ENCODE measurements at regions not wholly inside any gene's neighbourhood (a gene's known extent, or its start where the extent isn't known, plus 50 kb on each side); places are given as distances from the start of the nearest gene placed in this dataset.

DNA sequence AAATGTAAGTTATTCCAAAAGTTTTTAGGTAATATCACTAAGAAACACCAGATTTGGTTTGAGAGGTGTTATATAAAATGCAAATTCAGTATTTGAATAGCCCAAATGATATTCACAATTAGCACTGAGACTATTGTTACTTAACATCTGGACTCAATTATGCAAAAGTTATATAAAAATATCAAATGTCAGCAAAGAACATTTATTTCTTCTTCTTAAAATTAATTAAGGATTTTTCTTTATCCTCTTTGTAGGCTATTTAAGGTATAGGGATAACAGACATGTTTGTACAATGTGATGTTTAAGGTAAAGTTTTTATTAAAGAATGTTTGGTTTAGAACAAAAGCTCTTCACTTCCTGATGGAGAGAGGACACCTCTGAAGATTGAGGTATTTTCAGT lies 63.3 kb upstream of the GK2 start:
- ATAC-seq (no peak), DNase-seq (no peak)
- Mint-ChIP-seq H3K9me3 (no peaks in the 10 kb centered on the region), H3K4me1 (no peaks in the 10 kb centered on the region), H3K27ac (no peak overlapping the region), H3K4me3 (no peak overlapping the region), H3K27me3 (no peaks in the 10 kb centered on the region)

DNA sequence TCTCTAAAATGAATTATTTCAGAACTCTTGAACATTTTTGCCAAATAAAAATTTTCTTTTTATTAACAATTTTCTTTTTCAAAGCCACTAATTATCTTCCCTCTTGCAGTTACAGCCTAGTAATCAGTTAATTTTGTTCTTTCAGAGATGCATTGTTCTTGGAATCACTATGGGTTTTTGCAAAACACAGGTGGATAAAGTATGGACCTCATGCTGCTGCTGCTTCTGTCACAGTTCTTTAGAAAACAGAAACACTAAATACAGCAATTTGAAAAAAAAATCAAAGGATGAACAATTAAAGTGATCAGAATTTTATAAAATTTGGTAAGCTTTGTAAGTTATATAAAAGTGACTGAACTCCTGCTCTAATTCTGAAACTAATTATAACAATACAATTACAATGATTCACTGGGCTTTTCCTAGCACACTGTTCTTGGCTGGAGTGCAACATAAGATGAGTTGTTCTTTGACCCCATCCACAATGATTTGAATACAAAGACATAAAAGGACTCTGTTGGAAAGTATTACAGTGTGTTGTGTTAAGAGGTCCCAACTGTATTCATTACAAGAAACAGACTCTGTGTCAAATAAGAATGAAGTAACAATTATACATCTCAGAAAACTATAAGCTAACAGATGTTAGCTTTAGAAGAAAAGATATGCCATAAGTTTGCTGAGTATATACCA lies 59.4 kb upstream of the GK2 start:
- no peak for DNase-seq

DNA sequence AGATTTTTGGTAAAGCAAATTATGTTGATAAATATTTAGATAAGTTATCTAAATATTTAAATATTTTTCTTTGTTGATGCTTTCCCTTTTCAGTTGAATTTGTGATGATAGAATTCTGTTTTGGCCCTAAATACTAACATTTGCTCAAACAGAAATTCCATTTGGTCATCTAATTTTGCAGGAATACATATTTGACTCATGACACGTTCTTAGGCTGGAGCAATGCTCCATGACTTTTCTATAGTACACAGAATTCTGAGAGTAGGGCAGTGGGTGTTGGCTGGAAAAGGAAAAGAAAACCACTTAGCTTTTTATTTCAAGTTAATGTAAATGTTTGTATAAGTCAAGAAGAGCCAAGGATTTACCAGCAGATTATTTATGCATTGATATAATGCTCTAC lies 58.6 kb upstream of the GK2 start:
- H3K9me3 Mint-ChIP-seq = no peaks in the 10 kb centered on the region
- no peaks in the 10 kb centered on the region for H3K4me1 Mint-ChIP-seq
- no peaks in the 10 kb centered on the region for H3K27me3 Mint-ChIP-seq
- ATAC-seq = no peak
- DNase-seq = no peak
- H3K27ac Mint-ChIP-seq = no peak overlapping the region
- no peak overlapping the region for H3K4me3 Mint-ChIP-seq

More for the DNA sequence above, 59.4 kb upstream of the GK2 start:
- Mint-ChIP-seq H3K9me3 (no peaks in the 10 kb centered on the region), H3K4me1 (no peaks in the 10 kb centered on the region), H3K4me3 (no peak overlapping the region), H3K27ac (no peak overlapping the region), H3K27me3 (no peaks in the 10 kb centered on the region)
- ATAC-seq = no peak

Measured in stimulated activated naive CD8-positive, alpha-beta T cell treated with anti-CD3 and anti-CD28 coated beads, Interleukin-15, amount 100 ng/mL, for 72 hours (primary cell).